Adrenal gland (tissue), 5 donors: ENCODE measurements at regions not wholly inside any gene's neighbourhood (a gene's known extent, or its start where the extent isn't known, plus 50 kb on each side); places are given as distances from the start of the nearest gene placed in this dataset.

Experiments
- POLR2A ChIP-seq, 2 donors: fragments of 450-650 bp; IDR thresholded peaks; one replicate each; pipeline ENCODE4 v1.6.1; 2017; ENCODE audit warnings: antibody characterized with exemption in 2 of 2, mild to moderate bottlenecking in 2 of 2, moderate library complexity in 1 of 2
- TF ChIP-seq, protein P1 (sequence below), 6 experiments: fragments of 450-650 bp in 4 of 6; fragments of 200-600 bp in 2 of 6; sonication (generic) in 1 of 6; IDR thresholded peaks; 1 replicate in 5 of 6; 2 replicates in 1 of 6; pipeline versions ENCODE4 v1.5.1 to v1.8.0; 2016 to 2021; ENCODE audit warnings: antibody characterized with exemption in 6 of 6, mild to moderate bottlenecking in 2 of 6, moderate library complexity in 1 of 6
- donor health status: DM: no; HTN: no; CAD: no.

DNA sequence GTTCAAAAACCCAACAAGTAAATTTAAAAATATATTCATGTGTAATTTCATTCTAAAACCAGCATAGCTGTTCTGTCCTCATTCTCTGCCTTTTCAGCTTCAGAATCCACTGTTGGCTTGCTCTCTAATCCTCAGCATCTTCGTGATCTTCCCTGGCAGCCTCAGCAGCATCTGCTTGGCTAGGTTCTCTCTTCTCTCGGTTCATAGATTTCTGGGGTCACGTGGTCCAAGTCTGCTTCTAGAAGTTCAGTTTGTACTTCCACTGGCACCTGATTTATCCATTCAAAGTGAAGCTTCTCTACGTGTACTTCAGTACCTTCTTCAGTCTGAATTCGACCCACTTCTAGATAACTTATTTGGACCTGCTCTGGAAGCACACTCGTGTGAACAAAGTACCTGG, 245.7 kb downstream of the EPM2A start:
- TF ChIP-seq POLR2A (IDR thresholded peaks at IDR 0.05) = no peak
- TF ChIP-seq, protein P1, sequence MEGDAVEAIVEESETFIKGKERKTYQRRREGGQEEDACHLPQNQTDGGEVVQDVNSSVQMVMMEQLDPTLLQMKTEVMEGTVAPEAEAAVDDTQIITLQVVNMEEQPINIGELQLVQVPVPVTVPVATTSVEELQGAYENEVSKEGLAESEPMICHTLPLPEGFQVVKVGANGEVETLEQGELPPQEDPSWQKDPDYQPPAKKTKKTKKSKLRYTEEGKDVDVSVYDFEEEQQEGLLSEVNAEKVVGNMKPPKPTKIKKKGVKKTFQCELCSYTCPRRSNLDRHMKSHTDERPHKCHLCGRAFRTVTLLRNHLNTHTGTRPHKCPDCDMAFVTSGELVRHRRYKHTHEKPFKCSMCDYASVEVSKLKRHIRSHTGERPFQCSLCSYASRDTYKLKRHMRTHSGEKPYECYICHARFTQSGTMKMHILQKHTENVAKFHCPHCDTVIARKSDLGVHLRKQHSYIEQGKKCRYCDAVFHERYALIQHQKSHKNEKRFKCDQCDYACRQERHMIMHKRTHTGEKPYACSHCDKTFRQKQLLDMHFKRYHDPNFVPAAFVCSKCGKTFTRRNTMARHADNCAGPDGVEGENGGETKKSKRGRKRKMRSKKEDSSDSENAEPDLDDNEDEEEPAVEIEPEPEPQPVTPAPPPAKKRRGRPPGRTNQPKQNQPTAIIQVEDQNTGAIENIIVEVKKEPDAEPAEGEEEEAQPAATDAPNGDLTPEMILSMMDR (IDR thresholded peaks at IDR 0.05) = no peak
